BJ (cell line): ENCODE measurements at regions not wholly inside any gene's neighbourhood (a gene's known extent, or its start where the extent isn't known, plus 50 kb on each side); places are given as distances from the start of the nearest gene placed in this dataset.

Experiments used
- CTCF ChIA-PET: fragments of 350-600 bp; formaldehyde crosslinking; extraction: SDS; loops from one replicate; lab custom pipeline; 2021; ENCODE audit warnings: antibody characterized with exemption, inconsistent platforms; lab: Yijun Ruan, JAX
- POLR2A ChIA-PET: fragments of 300-600 bp; sonication (Branson Sonifier 250); formaldehyde crosslinking; extraction: SDS; loops from one replicate; lab custom pipeline; 2021; ENCODE audit warnings: antibody characterized with exemption; lab: Charles Lee
- DNase-seq: peaks from one replicate; pipeline ENCODE4 v3.0.0-alpha.2; 2011; ENCODE audit warnings: low read depth
- H3K27me3 ChIP-seq: 2 replicates; pipeline ENCODE4 v1.6.0; 2011; ENCODE audit warnings: low read length; ENCODE audit not compliant: control insufficient read depth, insufficient read depth
- H3K36me3 ChIP-seq: 2 replicates; pipeline ENCODE4 v1.5.1; 2011; ENCODE audit warnings: low read length; ENCODE audit not compliant: control insufficient read depth, insufficient read depth
- H3K4me3 ChIP-seq: 2 replicates; pipeline ENCODE4 v1.5.1; 2011; ENCODE audit warnings: low read depth, mild to moderate bottlenecking, control low read depth, low read length
- CTCF ChIP-seq: IDR thresholded peaks from 2 replicates; pipeline ENCODE4 v1.5.1; 2011; ENCODE audit warnings: low read depth, mild to moderate bottlenecking, control low read depth, inconsistent platforms, low read length, moderate library complexity; ENCODE audit not compliant: insufficient read depth

- H3K4me3 ChIP-seq, result no peak overlapping the region
- POLR2A ChIA-PET, result no interaction called here
- no peaks in the 10 kb centered on the region for H3K36me3 ChIP-seq
- no peak for TF ChIP-seq CTCF
- DNase-seq, result no peak
- no peaks in the 10 kb centered on the region for H3K27me3 ChIP-seq
- CTCF ChIA-PET, result no interaction called here
These were observed 53.4 kb downstream of the RGS2 start for GRCh38 chr1:192862271-192862670.

GRCh38 chr1:192866241-192866868, 57.5 kb downstream of the RGS2 start:
- no peak for TF ChIP-seq CTCF
- Histone ChIP-seq H3K36me3 (no peaks in the 10 kb centered on the region), H3K27me3 (no peaks in the 10 kb centered on the region), H3K4me3 (no peak overlapping the region)
- DNase-seq, result no peak
- CTCF ChIA-PET, result interaction anchor here (1.2 kb wide), 1 partner anchor 12 kb away, joined by 3 read pairs; no protein-coding TSS in a partner anchor
- POLR2A ChIA-PET, result no interaction called here

GRCh38 chr1:192867180-192867579, 58.3 kb downstream of the RGS2 start:
- Histone ChIP-seq H3K27me3 (no peaks in the 10 kb centered on the region), H3K4me3 (no peak overlapping the region), H3K36me3 (no peaks in the 10 kb centered on the region)
- ChIA-PET CTCF (no interaction called here), POLR2A (no interaction called here)
- TF ChIP-seq CTCF, result no peak
- no peak for DNase-seq

- no peak for DNase-seq
- no peaks in the 10 kb centered on the region for H3K27me3 ChIP-seq
- no peak for TF ChIP-seq CTCF
- CTCF ChIA-PET, result no interaction called here
- H3K4me3 ChIP-seq, result no peak overlapping the region
- POLR2A ChIA-PET, result no interaction called here
- no peaks in the 10 kb centered on the region for H3K36me3 ChIP-seq
These were observed 60.6 kb downstream of the RGS2 start for GRCh38 chr1:192869308-192869940.

GRCh38 chr1:192872010-192872409, 63.2 kb downstream of the RGS2 start:
- POLR2A ChIA-PET, result no interaction called here
- no peak for TF ChIP-seq CTCF
- CTCF ChIA-PET, result interaction anchor here (1.3 kb wide), 2 partner anchors 11 to 12 kb away, joined by 3 read pairs; no protein-coding TSS in a partner anchor
- H3K4me3 ChIP-seq, result no peak overlapping the region
- no peaks in the 10 kb centered on the region for H3K36me3 ChIP-seq
- DNase-seq, result no peak
- H3K27me3 ChIP-seq, result peaks cover 4% of the 10 kb centered on the region
